ENCODE measurements at regions not wholly inside any gene's neighbourhood (a gene's known extent, or its start where the extent isn't known, plus 50 kb on each side); places are given as distances from the start of the nearest gene placed in this dataset.
"Not testable (repeated sequence)": the region's sequence is repeated elsewhere in the genome, so short reads cannot be mapped to it uniquely, and the experiment has no call there.

DNA sequence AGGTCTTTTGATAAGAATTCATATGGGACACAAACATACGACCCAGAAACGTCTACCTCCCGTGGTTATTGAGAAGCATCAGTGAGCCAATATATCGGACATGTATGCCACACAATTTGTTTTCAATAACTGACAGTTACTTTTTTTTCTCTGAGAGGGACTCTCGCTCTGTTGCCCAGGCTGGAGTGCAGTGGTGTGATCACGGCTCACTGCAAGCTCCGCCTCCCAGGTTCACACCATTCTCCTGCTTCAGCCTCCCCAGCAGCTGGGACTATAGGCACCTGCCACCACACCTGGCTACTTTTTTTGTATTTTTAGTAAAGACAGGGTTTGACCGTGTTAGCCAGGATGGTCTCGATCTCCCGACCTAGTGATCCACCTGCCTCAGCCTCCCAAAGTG lies 64.6 kb upstream of the ADA2 start:
- H3K9me3 ChIP-seq (ENCODE audit: control extremely low read depth in 1 of 5, control insufficient read depth in 4 of 5, insufficient read depth in 2 of 5, low read depth in 1 of 5, low read length in 4 of 5); H3K4me3 ChIP-seq (ENCODE audit: control insufficient read depth in 1 of 7, extremely low read depth in 1 of 7, insufficient read depth in 4 of 7, low read depth in 2 of 7, low read length in 6 of 7); POLR2A ChIA-PET; H3K27ac ChIP-seq (ENCODE audit: insufficient read depth in 1 of 2, low read depth in 1 of 2, low read length in 2 of 2, poor library complexity in 1 of 2, severe bottlenecking in 2 of 2); DNase-seq; H3K36me3 ChIP-seq (ENCODE audit: control insufficient read depth in 4 of 4, insufficient read depth in 4 of 4, low read length in 3 of 4): not testable (repeated sequence)
- 94% methylated on average over 3 of the region's 10 CpGs for WGBS (ENCODE audit: insufficient coverage)
- H3K4me1 ChIP-seq (ENCODE audit: control extremely low read depth in 1 of 4, control insufficient read depth in 4 of 4, insufficient read depth in 4 of 4, low read length in 3 of 4) = peaks cover 0 to 20% (median 12%) of the 10 kb centered on the region in 4 experiments
- H3K27me3 ChIP-seq (replicated peaks in 2 of 5; ENCODE audit: control insufficient read depth in 4 of 5, insufficient read depth in 5 of 5, low read length in 4 of 5) = peaks cover 0 to 18% (median 7%) of the 10 kb centered on the region in 5 experiments
- CTCF ChIA-PET = interaction anchor here (1.1 kb wide), 1 partner anchor 209 kb away, joined by 3 read pairs; no protein-coding TSS in a partner anchor

DNA sequence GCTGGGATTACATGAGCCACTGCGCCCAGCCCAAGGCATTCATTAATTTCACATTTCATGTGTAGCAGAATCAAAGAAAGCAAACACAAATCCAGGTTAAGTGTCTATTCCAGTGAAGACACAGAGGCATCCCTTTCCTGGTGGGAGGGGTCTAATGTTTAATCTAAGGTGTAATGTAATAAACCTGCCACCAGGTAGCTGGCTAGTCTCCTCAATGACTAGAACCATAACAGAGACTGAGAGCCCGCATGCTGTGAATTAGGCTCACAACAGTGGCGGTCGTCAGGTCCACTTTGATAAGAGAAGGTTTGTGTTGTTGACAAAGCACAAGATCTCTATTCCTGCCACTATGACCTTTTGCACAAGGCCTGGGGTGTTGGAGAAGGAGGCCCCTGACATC lies 64.2 kb upstream of the ADA2 start:
- no peaks in the 10 kb centered on the region for H3K9me3 ChIP-seq (ENCODE audit: control extremely low read depth in 1 of 5, control insufficient read depth in 4 of 5, insufficient read depth in 2 of 5, low read depth in 1 of 5, low read length in 4 of 5)
- peaks cover 0 to 18% (median 6%) of the 10 kb centered on the region in 5 experiments for H3K27me3 ChIP-seq (replicated peaks in 2 of 5; ENCODE audit: control insufficient read depth in 4 of 5, insufficient read depth in 5 of 5, low read length in 4 of 5)
- POLR2A ChIA-PET = no interaction called here
- no peak overlapping the region for H3K4me3 ChIP-seq (ENCODE audit: control insufficient read depth in 1 of 7, extremely low read depth in 1 of 7, insufficient read depth in 4 of 7, low read depth in 2 of 7, low read length in 6 of 7)
- CTCF ChIA-PET = interaction anchor here (1.1 kb wide), 1 partner anchor 208 kb away, joined by 3 read pairs; no protein-coding TSS in a partner anchor
- no peak for DNase-seq
- H3K4me1 ChIP-seq (ENCODE audit: control extremely low read depth in 1 of 4, control insufficient read depth in 4 of 4, insufficient read depth in 4 of 4, low read length in 3 of 4) = peaks cover 0 to 20% (median 12%) of the 10 kb centered on the region in 4 experiments
- no peaks in the 10 kb centered on the region for H3K36me3 ChIP-seq (ENCODE audit: control insufficient read depth in 4 of 4, insufficient read depth in 4 of 4, low read length in 3 of 4)
- H3K27ac ChIP-seq (ENCODE audit: insufficient read depth in 1 of 2, low read depth in 1 of 2, low read length in 2 of 2, poor library complexity in 1 of 2, severe bottlenecking in 2 of 2) = no peak overlapping the region
- WGBS (ENCODE audit: insufficient coverage) = 100% methylated on average over 3 of the region's 4 CpGs

DNA sequence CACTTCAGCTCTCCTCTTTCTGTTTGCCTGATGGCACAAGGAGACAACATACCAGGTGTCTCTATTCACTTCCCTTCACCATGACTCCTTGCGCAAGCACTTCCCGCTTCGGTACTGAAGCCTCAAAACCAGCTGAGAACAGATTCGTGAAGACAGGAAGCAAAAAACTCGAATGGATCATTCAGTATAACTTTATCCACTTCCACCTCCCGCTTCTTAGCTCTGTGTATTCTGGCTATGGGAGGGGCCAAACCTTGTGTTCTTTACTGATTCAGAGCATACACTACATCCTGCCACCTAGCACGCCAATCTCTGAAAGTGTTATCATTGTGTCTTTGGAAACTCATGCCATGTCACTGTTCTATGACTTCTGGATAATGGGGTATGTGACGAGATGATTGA lies 62.2 kb upstream of the ADA2 start:
- H3K4me3 ChIP-seq (ENCODE audit: control insufficient read depth in 1 of 7, extremely low read depth in 1 of 7, insufficient read depth in 4 of 7, low read depth in 2 of 7, low read length in 6 of 7) = peak overlapping the region in 1 of 7 experiments; percentile 10
- H3K9me3 ChIP-seq (ENCODE audit: control extremely low read depth in 1 of 5, control insufficient read depth in 4 of 5, insufficient read depth in 2 of 5, low read depth in 1 of 5, low read length in 4 of 5) = no peaks in the 10 kb centered on the region
- H3K36me3 ChIP-seq (ENCODE audit: control insufficient read depth in 4 of 4, insufficient read depth in 4 of 4, low read length in 3 of 4) = no peaks in the 10 kb centered on the region
- peak in 2 of 3 donors; percentile 50 to 54 for DNase-seq
- peaks cover 0 to 14% (median 4%) of the 10 kb centered on the region in 5 experiments for H3K27me3 ChIP-seq (replicated peaks in 2 of 5; ENCODE audit: control insufficient read depth in 4 of 5, insufficient read depth in 5 of 5, low read length in 4 of 5)
- ChIA-PET CTCF (interaction anchor here (0.8 to 1.0 kb wide), 2 partner anchors 13 to 23 kb away, joined by 3 to 4 read pairs; no protein-coding TSS in a partner anchor), POLR2A (no interaction called here)
- WGBS (ENCODE audit: insufficient coverage) = 67% methylated on average over 3 of the region's 8 CpGs
- no peak overlapping the region for H3K27ac ChIP-seq (ENCODE audit: insufficient read depth in 1 of 2, low read depth in 1 of 2, low read length in 2 of 2, poor library complexity in 1 of 2, severe bottlenecking in 2 of 2)
- H3K4me1 ChIP-seq (ENCODE audit: control extremely low read depth in 1 of 4, control insufficient read depth in 4 of 4, insufficient read depth in 4 of 4, low read length in 3 of 4) = peaks cover 0 to 20% (median 12%) of the 10 kb centered on the region in 4 experiments

DNA sequence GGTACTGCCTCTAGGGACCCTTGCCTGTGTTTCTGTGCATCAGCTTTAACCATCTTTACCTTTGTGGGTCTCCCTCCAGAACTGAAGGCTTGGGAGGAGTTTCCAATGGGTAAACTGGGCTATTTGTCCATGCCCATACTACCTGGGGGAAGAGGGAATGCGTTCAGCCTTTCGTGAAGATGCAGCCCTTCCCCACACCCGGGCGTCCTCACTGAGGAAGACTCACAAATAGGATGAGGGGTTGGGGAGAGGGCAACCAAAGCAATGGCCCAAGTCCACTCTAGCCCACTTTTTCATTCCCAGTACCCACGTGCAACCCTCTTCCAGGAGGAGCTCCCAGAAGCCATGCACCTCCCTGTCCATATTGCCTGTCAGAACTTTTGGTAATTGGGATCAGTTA lies 61.8 kb upstream of the ADA2 start:
- peaks cover 0 to 11% (median 4%) of the 10 kb centered on the region in 5 experiments for H3K27me3 ChIP-seq (replicated peaks in 2 of 5; ENCODE audit: control insufficient read depth in 4 of 5, insufficient read depth in 5 of 5, low read length in 4 of 5)
- H3K9me3 ChIP-seq (ENCODE audit: control extremely low read depth in 1 of 5, control insufficient read depth in 4 of 5, insufficient read depth in 2 of 5, low read depth in 1 of 5, low read length in 4 of 5) = no peaks in the 10 kb centered on the region
- no peak overlapping the region for H3K27ac ChIP-seq (ENCODE audit: insufficient read depth in 1 of 2, low read depth in 1 of 2, low read length in 2 of 2, poor library complexity in 1 of 2, severe bottlenecking in 2 of 2)
- ChIA-PET CTCF (interaction anchor here (0.8 to 1.0 kb wide), 2 partner anchors 12 to 23 kb away, joined by 3 to 4 read pairs; no protein-coding TSS in a partner anchor), POLR2A (no interaction called here)
- H3K4me1 ChIP-seq (ENCODE audit: control extremely low read depth in 1 of 4, control insufficient read depth in 4 of 4, insufficient read depth in 4 of 4, low read length in 3 of 4) = peaks cover 0 to 20% (median 12%) of the 10 kb centered on the region in 4 experiments
- DNase-seq = no peak
- H3K36me3 ChIP-seq (ENCODE audit: control insufficient read depth in 4 of 4, insufficient read depth in 4 of 4, low read length in 3 of 4) = no peaks in the 10 kb centered on the region
- H3K4me3 ChIP-seq (ENCODE audit: control insufficient read depth in 1 of 7, extremely low read depth in 1 of 7, insufficient read depth in 4 of 7, low read depth in 2 of 7, low read length in 6 of 7) = no peak overlapping the region
- WGBS (ENCODE audit: insufficient coverage) = 97% methylated on average over 5 of the region's 5 CpGs

DNA sequence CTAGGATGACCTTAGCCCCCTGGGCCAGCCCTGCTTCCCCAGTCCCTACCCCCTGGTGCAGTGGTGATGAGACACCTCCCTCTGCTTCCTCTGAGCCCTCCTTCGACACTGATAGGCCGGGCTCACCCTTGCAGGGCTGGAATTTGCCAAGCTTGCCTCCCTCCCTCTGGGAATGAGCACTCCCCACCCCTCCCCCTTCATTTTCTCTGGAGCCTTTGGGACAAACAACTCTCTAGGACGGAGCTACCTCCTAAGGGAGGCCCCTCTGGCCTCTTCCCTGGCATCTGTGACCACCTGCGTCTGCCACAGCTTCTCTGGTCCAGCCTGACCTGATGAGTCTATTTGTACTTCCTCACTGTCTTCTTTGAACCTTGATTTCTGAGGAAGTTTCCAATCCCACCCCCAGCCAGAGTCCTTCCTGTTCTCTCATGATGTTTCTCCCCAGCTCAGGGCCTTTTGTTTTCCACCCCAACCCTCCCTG lies 53.3 kb upstream of the ADA2 start:
- no peaks in the 10 kb centered on the region for H3K27me3 ChIP-seq (replicated peaks in 2 of 5; ENCODE audit: control insufficient read depth in 4 of 5, insufficient read depth in 5 of 5, low read length in 4 of 5)
- peaks cover 0 to 3% (median under 1%) of the 10 kb centered on the region in 4 experiments for H3K4me1 ChIP-seq (ENCODE audit: control extremely low read depth in 1 of 4, control insufficient read depth in 4 of 4, insufficient read depth in 4 of 4, low read length in 3 of 4)
- 94% methylated on average over 4 of the region's 4 CpGs for WGBS (ENCODE audit: insufficient coverage)
- no peaks in the 10 kb centered on the region for H3K36me3 ChIP-seq (ENCODE audit: control insufficient read depth in 4 of 4, insufficient read depth in 4 of 4, low read length in 3 of 4)
- no peak for DNase-seq
- POLR2A ChIA-PET = no interaction called here
- H3K27ac ChIP-seq (ENCODE audit: insufficient read depth in 1 of 2, low read depth in 1 of 2, low read length in 2 of 2, poor library complexity in 1 of 2, severe bottlenecking in 2 of 2) = no peak overlapping the region
- CTCF ChIA-PET = no interaction called here
- no peaks in the 10 kb centered on the region for H3K9me3 ChIP-seq (ENCODE audit: control extremely low read depth in 1 of 5, control insufficient read depth in 4 of 5, insufficient read depth in 2 of 5, low read depth in 1 of 5, low read length in 4 of 5)
- no peak overlapping the region for H3K4me3 ChIP-seq (ENCODE audit: control insufficient read depth in 1 of 7, extremely low read depth in 1 of 7, insufficient read depth in 4 of 7, low read depth in 2 of 7, low read length in 6 of 7)

DNA sequence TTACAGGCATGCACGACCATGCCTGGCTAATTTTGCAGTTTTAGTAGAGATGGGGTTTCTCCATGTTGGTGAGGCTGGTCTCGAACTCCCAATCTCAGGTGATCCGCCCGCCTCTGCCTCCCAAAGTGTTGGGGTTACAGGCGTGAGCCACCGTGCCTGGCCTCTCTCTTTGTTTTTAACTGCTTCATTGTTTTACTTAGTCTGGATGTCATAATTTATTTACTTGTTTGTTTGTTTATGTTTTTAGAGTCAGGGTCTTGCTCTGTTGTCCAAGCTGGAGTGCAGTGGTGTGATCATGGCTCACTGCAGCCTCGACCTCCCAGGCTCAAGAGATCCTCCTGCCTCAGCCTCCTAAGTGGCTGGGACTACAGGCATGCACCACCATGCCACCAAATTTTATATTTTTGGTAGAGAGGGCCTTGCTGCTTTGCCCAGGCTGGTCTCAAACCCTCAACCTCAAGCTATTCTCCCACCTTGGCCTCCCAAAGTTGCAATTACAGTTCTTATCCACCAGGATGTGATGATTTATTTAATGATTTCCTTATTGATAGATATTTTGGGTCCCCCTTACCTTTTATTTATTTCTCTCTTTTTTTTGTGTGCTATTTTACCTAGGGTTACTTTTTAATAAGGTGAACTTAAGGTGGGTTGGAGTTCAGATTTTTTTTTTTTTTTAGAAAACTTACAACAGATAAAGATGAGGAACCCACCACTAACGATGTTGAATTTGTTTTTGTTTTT lies 52.6 kb upstream of the ADA2 start:
- ChIA-PET POLR2A (no interaction called here), CTCF (no interaction called here)
- Histone ChIP-seq H3K27me3 (replicated peaks in 2 of 5; ENCODE audit: control insufficient read depth in 4 of 5, insufficient read depth in 5 of 5, low read length in 4 of 5) (no peaks in the 10 kb centered on the region), H3K27ac (ENCODE audit: insufficient read depth in 1 of 2, low read depth in 1 of 2, low read length in 2 of 2, poor library complexity in 1 of 2, severe bottlenecking in 2 of 2) (no peak overlapping the region), H3K4me1 (ENCODE audit: control extremely low read depth in 1 of 4, control insufficient read depth in 4 of 4, insufficient read depth in 4 of 4, low read length in 3 of 4) (peaks cover 0 to 3% (median 1%) of the 10 kb centered on the region in 4 experiments), H3K9me3 (ENCODE audit: control extremely low read depth in 1 of 5, control insufficient read depth in 4 of 5, insufficient read depth in 2 of 5, low read depth in 1 of 5, low read length in 4 of 5) (no peaks in the 10 kb centered on the region), H3K4me3 (ENCODE audit: control insufficient read depth in 1 of 7, extremely low read depth in 1 of 7, insufficient read depth in 4 of 7, low read depth in 2 of 7, low read length in 6 of 7) (no peak overlapping the region), H3K36me3 (ENCODE audit: control insufficient read depth in 4 of 4, insufficient read depth in 4 of 4, low read length in 3 of 4) (no peaks in the 10 kb centered on the region)
- WGBS (ENCODE audit: insufficient coverage) = 100% methylated on average over 4 of the region's 8 CpGs
- DNase-seq = no peak

DNA sequence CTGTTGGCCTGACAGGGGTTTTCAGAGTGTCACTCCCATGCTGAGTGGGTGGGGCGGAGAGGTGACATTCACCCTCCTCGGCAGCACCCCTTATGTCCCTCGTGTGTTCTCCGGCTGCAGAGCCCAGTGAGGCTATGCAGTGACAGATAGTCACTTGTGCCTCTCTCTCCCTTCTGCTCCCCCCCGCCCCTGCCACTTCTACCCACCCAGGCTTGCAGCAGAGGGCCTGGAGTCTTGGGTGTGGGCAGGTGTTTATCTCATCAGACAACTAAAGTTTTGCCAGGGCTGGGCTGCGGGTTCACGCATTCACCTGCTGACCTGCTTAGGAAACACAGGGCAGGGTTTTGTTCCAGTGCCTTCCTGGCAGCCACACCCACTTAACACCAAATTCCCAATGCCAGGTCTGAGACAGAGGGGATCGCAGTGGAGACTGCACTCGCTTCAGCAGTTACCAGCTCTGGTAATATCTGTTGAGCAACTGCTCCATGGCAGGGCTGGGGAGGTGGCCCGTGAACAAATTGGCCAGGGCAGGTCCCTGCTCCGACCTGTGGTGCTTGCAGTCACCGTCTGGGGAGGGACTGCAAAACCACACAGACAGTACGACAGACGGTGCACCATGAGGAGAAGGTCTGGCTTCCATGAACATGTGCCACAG lies 50.5 kb upstream of the ADA2 start:
- H3K36me3 ChIP-seq (ENCODE audit: control insufficient read depth in 4 of 4, insufficient read depth in 4 of 4, low read length in 3 of 4) = no peaks in the 10 kb centered on the region
- 97% methylated on average over 12 of the region's 14 CpGs for WGBS (ENCODE audit: insufficient coverage)
- H3K9me3 ChIP-seq (ENCODE audit: control extremely low read depth in 1 of 5, control insufficient read depth in 4 of 5, insufficient read depth in 2 of 5, low read depth in 1 of 5, low read length in 4 of 5) = no peaks in the 10 kb centered on the region
- no peaks in the 10 kb centered on the region for H3K27me3 ChIP-seq (replicated peaks in 2 of 5; ENCODE audit: control insufficient read depth in 4 of 5, insufficient read depth in 5 of 5, low read length in 4 of 5)
- peaks cover 0 to 11% (median 8%) of the 10 kb centered on the region in 4 experiments for H3K4me1 ChIP-seq (ENCODE audit: control extremely low read depth in 1 of 4, control insufficient read depth in 4 of 4, insufficient read depth in 4 of 4, low read length in 3 of 4)
- DNase-seq = no peak
- ChIA-PET CTCF (interaction anchor here (1.0 to 1.3 kb wide), 4 partner anchors 9 to 182 kb away, joined by 3 to 4 read pairs (median 4); no protein-coding TSS in a partner anchor), POLR2A (no interaction called here)
- no peak overlapping the region for H3K4me3 ChIP-seq (ENCODE audit: control insufficient read depth in 1 of 7, extremely low read depth in 1 of 7, insufficient read depth in 4 of 7, low read depth in 2 of 7, low read length in 6 of 7)
- H3K27ac ChIP-seq (ENCODE audit: insufficient read depth in 1 of 2, low read depth in 1 of 2, low read length in 2 of 2, poor library complexity in 1 of 2, severe bottlenecking in 2 of 2) = no peak overlapping the region

Measured in common myeloid progenitor, CD34-positive (primary cell).